ENCODE measurements at regions not wholly inside any gene's neighbourhood (a gene's known extent, or its start where the extent isn't known, plus 50 kb on each side); places are given as distances from the start of the nearest gene placed in this dataset.

DNA sequence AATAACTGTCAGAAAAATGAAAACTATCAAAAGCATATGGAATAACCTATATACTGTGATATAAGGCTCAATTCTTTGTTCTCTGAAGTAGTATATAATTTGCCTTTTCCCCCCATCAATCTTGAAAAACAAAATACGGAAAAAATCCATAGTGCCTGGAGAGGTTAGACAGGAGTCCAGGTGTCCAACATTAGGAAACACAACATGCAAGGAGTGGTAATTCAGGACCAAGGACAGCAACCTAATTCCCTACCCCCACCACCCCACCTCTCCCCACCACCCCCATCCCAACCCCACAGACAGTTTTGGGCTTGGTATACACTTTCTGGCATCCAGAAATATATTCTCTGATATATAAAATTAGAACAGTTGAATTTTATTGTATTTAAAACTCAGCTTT lies 55.1 kb upstream of the SLC25A26 start:
- Mint-ChIP-seq H3K9me3 (no peaks in the 10 kb centered on the region), H3K4me3 (no peak overlapping the region), H3K27me3 (peaks cover 20% of the 10 kb centered on the region), H3K4me1 (ENCODE audit: unreplicated experiment) (peaks cover 4% of the 10 kb centered on the region), H3K27ac (no peak overlapping the region), H3K36me3 (no peaks in the 10 kb centered on the region)
- TF ChIP-seq CTCF (conservative IDR thresholded peaks at IDR 0.05) = no peak
- DNase-seq (ENCODE audit: extremely low spot score, unreplicated experiment) = no peak

- TF ChIP-seq CTCF (conservative IDR thresholded peaks at IDR 0.05) = no peak
- Mint-ChIP-seq H3K27ac (no peak overlapping the region), H3K9me3 (no peaks in the 10 kb centered on the region), H3K4me1 (ENCODE audit: unreplicated experiment) (peaks cover 4% of the 10 kb centered on the region), H3K27me3 (peaks cover 17% of the 10 kb centered on the region), H3K36me3 (no peaks in the 10 kb centered on the region), H3K4me3 (no peak overlapping the region)
- DNase-seq (ENCODE audit: extremely low spot score, unreplicated experiment) = no peak
Observed at GRCh38 chr3:66164155-66164554, 56.6 kb upstream of the SLC25A26 start.

- H3K4me1 Mint-ChIP-seq (ENCODE audit: unreplicated experiment) = peaks cover 4% of the 10 kb centered on the region
- no peak for TF ChIP-seq CTCF (conservative IDR thresholded peaks at IDR 0.05)
- DNase-seq (ENCODE audit: extremely low spot score, unreplicated experiment) = no peak
- H3K27ac Mint-ChIP-seq = no peak overlapping the region
- peaks cover 17% of the 10 kb centered on the region for H3K27me3 Mint-ChIP-seq
- H3K4me3 Mint-ChIP-seq = no peak overlapping the region
- no peaks in the 10 kb centered on the region for H3K36me3 Mint-ChIP-seq
- no peaks in the 10 kb centered on the region for H3K9me3 Mint-ChIP-seq
Observed at GRCh38 chr3:66163222-66163621, 57.6 kb upstream of the SLC25A26 start.

DNA sequence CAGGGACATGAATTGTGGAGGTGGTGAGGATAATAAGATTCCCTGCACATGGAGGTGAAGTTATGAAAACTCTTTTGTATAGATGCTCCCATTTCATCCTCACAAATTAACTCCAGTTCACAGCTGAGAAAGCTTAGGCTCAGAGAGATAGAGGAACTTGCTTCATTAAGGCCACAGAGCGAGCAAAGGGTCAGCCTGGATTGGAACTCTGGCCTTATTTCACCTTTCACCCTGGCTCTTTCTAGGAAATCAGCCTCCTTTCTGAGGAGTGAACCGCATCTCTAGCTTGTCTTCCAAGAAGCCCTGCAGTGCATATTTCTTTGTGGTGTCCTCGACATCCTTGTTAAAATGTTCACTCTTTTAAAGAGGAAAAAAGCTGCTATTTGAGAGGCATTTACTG lies 58.0 kb upstream of the SLC25A26 start:
- no peaks in the 10 kb centered on the region for H3K9me3 Mint-ChIP-seq
- no peak for TF ChIP-seq CTCF (conservative IDR thresholded peaks at IDR 0.05)
- H3K4me3 Mint-ChIP-seq = no peak overlapping the region
- H3K36me3 Mint-ChIP-seq = no peaks in the 10 kb centered on the region
- H3K27ac Mint-ChIP-seq = no peak overlapping the region
- no peak for DNase-seq (ENCODE audit: extremely low spot score, unreplicated experiment)
- H3K4me1 Mint-ChIP-seq (ENCODE audit: unreplicated experiment) = peaks cover 4% of the 10 kb centered on the region
- peaks cover 17% of the 10 kb centered on the region for H3K27me3 Mint-ChIP-seq

DNA sequence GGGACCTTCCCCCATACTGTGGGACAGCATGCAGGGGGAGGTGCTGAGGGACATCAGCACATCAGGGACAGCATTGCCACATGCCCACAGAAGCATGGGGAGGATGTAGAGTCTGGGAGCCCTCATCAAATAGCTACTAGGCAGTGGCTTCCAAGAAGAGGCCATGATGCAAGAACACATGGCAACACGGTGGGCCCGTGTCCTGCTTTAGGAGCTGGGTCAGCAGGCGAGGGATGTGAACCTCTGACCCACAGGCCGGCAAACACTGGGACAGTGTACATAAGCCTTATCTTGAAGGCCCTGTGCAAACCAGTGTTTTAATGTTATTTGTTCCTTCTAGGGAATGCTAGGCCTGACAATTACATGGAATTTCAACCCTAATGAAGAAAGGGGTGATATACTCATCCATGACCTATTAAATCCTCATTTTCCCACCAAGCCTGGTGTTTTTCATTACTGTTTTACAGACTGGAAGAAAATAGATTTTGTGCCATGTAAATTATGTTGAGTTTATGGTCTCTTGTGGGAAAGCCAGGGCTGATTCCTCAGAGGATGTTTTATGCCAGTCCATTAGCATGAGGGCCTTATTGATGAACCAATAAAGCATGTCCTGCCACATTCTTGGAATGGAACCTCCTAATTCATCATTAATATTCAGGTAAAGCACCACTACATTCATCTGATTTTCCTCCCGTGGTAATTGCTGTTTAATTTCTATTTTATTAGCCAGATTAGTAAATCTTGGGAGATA lies 61.7 kb upstream of the SLC25A26 start:
- peaks cover 5% of the 10 kb centered on the region for H3K4me1 Mint-ChIP-seq (ENCODE audit: unreplicated experiment)
- H3K4me3 Mint-ChIP-seq = no peak overlapping the region
- H3K27me3 Mint-ChIP-seq = peaks cover 8% of the 10 kb centered on the region
- H3K36me3 Mint-ChIP-seq = no peaks in the 10 kb centered on the region
- no peak for DNase-seq (ENCODE audit: extremely low spot score, unreplicated experiment)
- H3K27ac Mint-ChIP-seq = no peak overlapping the region
- no peak for TF ChIP-seq CTCF (conservative IDR thresholded peaks at IDR 0.05)
- no peaks in the 10 kb centered on the region for H3K9me3 Mint-ChIP-seq
